PC-9 (cell line): ENCODE measurements at regions not wholly inside any gene's neighbourhood (a gene's known extent, or its start where the extent isn't known, plus 50 kb on each side); places are given as distances from the start of the nearest gene placed in this dataset.

Experiments used
- BruUV-seq: library from RNA; stranded (reverse); fragments of 400-500 nt; replicated peaks from 2 replicates; lab custom pipeline; 2021; lab: Mats Ljungman, UMichigan
- CTCF ChIA-PET: fragments of 300-600 bp; sonication (Branson Sonifier 250); formaldehyde crosslinking; loops from one replicate; lab custom pipeline; 2022; ENCODE audit warnings: antibody characterized with exemption; lab: Charles Lee
- POLR2A ChIA-PET: fragments of 300-600 bp; sonication (Branson Sonifier 250); formaldehyde crosslinking; loops from one replicate; lab custom pipeline; 2022; ENCODE audit warnings: antibody characterized with exemption; ENCODE audit not compliant: unreplicated experiment; lab: Charles Lee
- DNase-seq, 2 experiments: peaks; one replicate each; pipeline versions ENCODE4 v3.0.0 to v3.0.0-alpha.2; 2015 to 2022; ENCODE audit warnings: mixed read lengths in 1 of 2
- H2AFZ ChIP-seq: fragments of 200-600 bp; sonication (generic); 2 replicates; pipeline ENCODE4 v1.8.1; 2017; ENCODE audit warnings: antibody characterized with exemption
- H3F3A ChIP-seq: fragments of 200-600 bp; sonication (generic); 2 replicates; pipeline ENCODE4 v1.8.1; 2017; ENCODE audit warnings: antibody characterized with exemption, mild to moderate bottlenecking, low read depth; ENCODE audit not compliant: insufficient read depth
- H3K27ac ChIP-seq: fragments of 200-600 bp; sonication (generic); 2 replicates; pipeline ENCODE4 v1.6.1; 2016; ENCODE audit warnings: mixed run types
- H3K27me3 ChIP-seq: fragments of 200-600 bp; sonication (generic); 2 replicates; pipeline ENCODE4 v1.6.1; 2016; ENCODE audit warnings: low read depth, mixed run types; ENCODE audit not compliant: insufficient read depth
- H3K36me3 ChIP-seq: fragments of 200-600 bp; sonication (generic); 2 replicates; pipeline ENCODE4 v1.6.1; 2016; ENCODE audit warnings: low read depth, mixed run types
- H3K4me1 ChIP-seq: fragments of 200-600 bp; sonication (generic); replicated peaks from 2 replicates; pipeline ENCODE4 v1.6.1; 2016; ENCODE audit warnings: mixed run types; ENCODE audit not compliant: insufficient read depth
- H3K4me2 ChIP-seq: fragments of 200-600 bp; sonication (generic); 2 replicates; pipeline ENCODE4 v1.6.1; 2017; ENCODE audit warnings: mixed run types
- H3K4me3 ChIP-seq: fragments of 200-600 bp; sonication (generic); 2 replicates; pipeline ENCODE4 v1.6.1; 2016; ENCODE audit warnings: mixed run types
- H3K79me2 ChIP-seq: fragments of 200-600 bp; sonication (generic); 2 replicates; pipeline ENCODE4 v1.6.1; 2017; ENCODE audit warnings: low read depth, mixed run types
- H3K9me2 ChIP-seq: fragments of 200-600 bp; sonication (generic); 2 replicates; pipeline ENCODE4 v1.8.1; 2017; ENCODE audit warnings: mild to moderate bottlenecking; ENCODE audit not compliant: insufficient read depth
- H3K9me3 ChIP-seq: fragments of 200-600 bp; sonication (generic); 2 replicates; pipeline ENCODE4 v1.8.1; 2016; ENCODE audit warnings: low read depth; ENCODE audit not compliant: insufficient read depth
- H4K20me1 ChIP-seq: fragments of 200-600 bp; sonication (generic); 2 replicates; pipeline ENCODE4 v1.8.1; 2017; ENCODE audit not compliant: insufficient read depth
- CTCF ChIP-seq: fragments of 200-600 bp; sonication (generic); conservative IDR thresholded peaks from 2 replicates; pipeline ENCODE4 v1.6.1; 2017; ENCODE audit warnings: mixed run types, antibody characterized with exemption, mild to moderate bottlenecking, moderate library complexity
- EZH2 ChIP-seq: fragments of 200-600 bp; sonication (generic); IDR thresholded peaks from 2 replicates; pipeline ENCODE4 v1.8.0; 2017; ENCODE audit warnings: antibody characterized with exemption, low read depth
- intact Hi-C: fragments of 100-400 bp; cut with micrococcal nuclease; formaldehyde crosslinking; loops from one replicate; pipeline ENCODE4 v1.10.0; 2022; ENCODE audit not compliant: unreplicated experiment

- CTCF ChIA-PET = no interaction called here
- H3K9me2 ChIP-seq = no peaks in the 10 kb centered on the region
- H3K4me2 ChIP-seq = no peak overlapping the region
- H3K9me3 ChIP-seq = no peaks in the 10 kb centered on the region
- H3K4me3 ChIP-seq = no peak overlapping the region
- BruUV-seq = no TSS peak
- TF ChIP-seq EZH2 (no peak), CTCF (no peak)
- no peak overlapping the region for H2AFZ ChIP-seq
- H3K79me2 ChIP-seq = no peaks in the 10 kb centered on the region
- no peaks in the 10 kb centered on the region for H3K27me3 ChIP-seq
- DNase-seq = no peak
- no peak overlapping the region for H3K27ac ChIP-seq
- POLR2A ChIA-PET = no interaction called here
- intact Hi-C loops = no loop called here
- no peaks in the 10 kb centered on the region for H4K20me1 ChIP-seq
- no peaks in the 10 kb centered on the region for H3K4me1 ChIP-seq
- H3K36me3 ChIP-seq = no peaks in the 10 kb centered on the region
- no peaks in the 10 kb centered on the region for H3F3A ChIP-seq
Measured at GRCh38 chr5:89676634-89677033, 732.9 kb downstream of the CETN3 start.

DNA sequence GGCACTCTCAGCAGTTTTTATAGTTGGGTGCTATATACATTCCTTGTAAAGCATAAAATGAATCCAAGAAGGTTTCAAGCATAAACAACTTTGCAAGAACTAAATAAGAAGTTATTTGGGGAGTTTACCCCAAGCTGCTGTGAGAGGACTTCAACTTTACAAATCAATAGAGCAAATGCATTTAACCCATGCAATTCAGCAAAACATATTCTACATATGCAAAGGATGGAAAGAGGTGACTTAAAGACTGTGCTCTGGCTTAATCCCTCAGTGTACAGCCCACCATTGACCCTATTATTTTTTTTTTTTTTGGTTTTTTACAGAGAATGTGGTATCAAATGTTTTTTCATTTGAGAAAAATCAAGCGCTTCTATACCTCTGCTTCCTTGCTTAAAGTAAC is 736.5 kb downstream of the CETN3 start:
- no peaks in the 10 kb centered on the region for H3F3A ChIP-seq
- no TSS peak for BruUV-seq
- TF ChIP-seq EZH2 (no peak), CTCF (no peak)
- H3K4me3 ChIP-seq = no peak overlapping the region
- CTCF ChIA-PET = no interaction called here
- no peak overlapping the region for H3K27ac ChIP-seq
- no peaks in the 10 kb centered on the region for H3K79me2 ChIP-seq
- POLR2A ChIA-PET = no interaction called here
- H3K36me3 ChIP-seq = no peaks in the 10 kb centered on the region
- no peaks in the 10 kb centered on the region for H3K9me3 ChIP-seq
- H3K4me2 ChIP-seq = no peak overlapping the region
- H3K27me3 ChIP-seq = no peaks in the 10 kb centered on the region
- DNase-seq = no peak
- no peaks in the 10 kb centered on the region for H4K20me1 ChIP-seq
- intact Hi-C loops = no loop called here
- H3K9me2 ChIP-seq = no peaks in the 10 kb centered on the region
- H2AFZ ChIP-seq = no peak overlapping the region
- no peaks in the 10 kb centered on the region for H3K4me1 ChIP-seq

GRCh38 chr5:89668821-89669220 is 740.7 kb downstream of the CETN3 start:
- no peak overlapping the region for H3K4me2 ChIP-seq
- H3F3A ChIP-seq = no peaks in the 10 kb centered on the region
- no peaks in the 10 kb centered on the region for H3K4me1 ChIP-seq
- no TSS peak for BruUV-seq
- ChIA-PET POLR2A (no interaction called here), CTCF (no interaction called here)
- H3K9me3 ChIP-seq = no peaks in the 10 kb centered on the region
- H3K79me2 ChIP-seq = no peaks in the 10 kb centered on the region
- H3K9me2 ChIP-seq = no peaks in the 10 kb centered on the region
- DNase-seq = no peak
- no peaks in the 10 kb centered on the region for H3K36me3 ChIP-seq
- H3K27me3 ChIP-seq = no peaks in the 10 kb centered on the region
- no peak overlapping the region for H3K27ac ChIP-seq
- H3K4me3 ChIP-seq = no peak overlapping the region
- intact Hi-C loops = no loop called here
- TF ChIP-seq EZH2 (no peak), CTCF (no peak)
- no peak overlapping the region for H2AFZ ChIP-seq
- H4K20me1 ChIP-seq = no peaks in the 10 kb centered on the region
